ENCODE measurements at regions not wholly inside any gene's neighbourhood (a gene's known extent, or its start where the extent isn't known, plus 50 kb on each side); places are given as distances from the start of the nearest gene placed in this dataset.

- intact Hi-C loops (cut with micrococcal nuclease; ENCODE audit: unreplicated experiment): no loop called here
- Histone ChIP-seq H3K4me1 (ENCODE audit: insufficient read depth, low read length, poor library complexity, severe bottlenecking) (no peaks in the 10 kb centered on the region), H3K9me3 (ENCODE audit: low read length) (no peaks in the 10 kb centered on the region), H3K9me2 (ENCODE audit: insufficient read depth, low read length) (no peaks in the 10 kb centered on the region), H3K36me3 (ENCODE audit: insufficient read depth, low read length) (no peaks in the 10 kb centered on the region), H2AFZ (ENCODE audit: low read length) (no peak overlapping the region), H3K4me3 (ENCODE audit: low read depth, low read length, poor library complexity, severe bottlenecking) (no peak overlapping the region), H3K4me2 (ENCODE audit: low read length) (no peak overlapping the region), H3K79me2 (ENCODE audit: insufficient read depth, low read depth, low read length) (no peaks in the 10 kb centered on the region), H3K27ac (ENCODE audit: low read depth, low read length, poor library complexity, severe bottlenecking) (no peak overlapping the region), H4K20me1 (ENCODE audit: insufficient read depth, low read length) (no peaks in the 10 kb centered on the region)
- no peak for DNase-seq (ENCODE audit: low spot score)
- TF ChIP-seq EZH2phosphoT487 (IDR thresholded peaks at IDR 0.05; ENCODE audit: borderline replicate concordance, low read depth, low read length): no peak
- TF ChIP-seq, protein P1, sequence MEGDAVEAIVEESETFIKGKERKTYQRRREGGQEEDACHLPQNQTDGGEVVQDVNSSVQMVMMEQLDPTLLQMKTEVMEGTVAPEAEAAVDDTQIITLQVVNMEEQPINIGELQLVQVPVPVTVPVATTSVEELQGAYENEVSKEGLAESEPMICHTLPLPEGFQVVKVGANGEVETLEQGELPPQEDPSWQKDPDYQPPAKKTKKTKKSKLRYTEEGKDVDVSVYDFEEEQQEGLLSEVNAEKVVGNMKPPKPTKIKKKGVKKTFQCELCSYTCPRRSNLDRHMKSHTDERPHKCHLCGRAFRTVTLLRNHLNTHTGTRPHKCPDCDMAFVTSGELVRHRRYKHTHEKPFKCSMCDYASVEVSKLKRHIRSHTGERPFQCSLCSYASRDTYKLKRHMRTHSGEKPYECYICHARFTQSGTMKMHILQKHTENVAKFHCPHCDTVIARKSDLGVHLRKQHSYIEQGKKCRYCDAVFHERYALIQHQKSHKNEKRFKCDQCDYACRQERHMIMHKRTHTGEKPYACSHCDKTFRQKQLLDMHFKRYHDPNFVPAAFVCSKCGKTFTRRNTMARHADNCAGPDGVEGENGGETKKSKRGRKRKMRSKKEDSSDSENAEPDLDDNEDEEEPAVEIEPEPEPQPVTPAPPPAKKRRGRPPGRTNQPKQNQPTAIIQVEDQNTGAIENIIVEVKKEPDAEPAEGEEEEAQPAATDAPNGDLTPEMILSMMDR (conservative IDR thresholded peaks at IDR 0.05; ENCODE audit: low read length): no peak
- no TSS peak for BruUV-seq (replicated peaks)
- ChIA-PET CTCF (ENCODE audit: unreplicated experiment) (no interaction called here), POLR2A (no interaction called here)
Measured at GRCh38 chr5:89755024-89755423, 654.5 kb downstream of the CETN3 start.

- intact Hi-C loops (cut with micrococcal nuclease; ENCODE audit: unreplicated experiment): no loop called here
- Histone ChIP-seq H3K4me1 (ENCODE audit: insufficient read depth, low read length, poor library complexity, severe bottlenecking) (no peaks in the 10 kb centered on the region), H3K9me2 (ENCODE audit: insufficient read depth, low read length) (no peaks in the 10 kb centered on the region), H3K4me2 (ENCODE audit: low read length) (no peak overlapping the region), H4K20me1 (ENCODE audit: insufficient read depth, low read length) (no peaks in the 10 kb centered on the region), H3K79me2 (ENCODE audit: insufficient read depth, low read depth, low read length) (no peaks in the 10 kb centered on the region), H2AFZ (ENCODE audit: low read length) (no peak overlapping the region), H3K27ac (ENCODE audit: low read depth, low read length, poor library complexity, severe bottlenecking) (no peak overlapping the region), H3K4me3 (ENCODE audit: low read depth, low read length, poor library complexity, severe bottlenecking) (no peak overlapping the region), H3K36me3 (ENCODE audit: insufficient read depth, low read length) (no peaks in the 10 kb centered on the region), H3K9me3 (ENCODE audit: low read length) (no peaks in the 10 kb centered on the region)
- BruUV-seq (replicated peaks): no TSS peak
- no peak for DNase-seq (ENCODE audit: low spot score)
- ChIA-PET CTCF (ENCODE audit: unreplicated experiment) (no interaction called here), POLR2A (no interaction called here)
- TF ChIP-seq, protein P1 (conservative IDR thresholded peaks at IDR 0.05; ENCODE audit: low read length): no peak
- no peak for TF ChIP-seq EZH2phosphoT487 (IDR thresholded peaks at IDR 0.05; ENCODE audit: borderline replicate concordance, low read depth, low read length)
Measured at GRCh38 chr5:89735082-89735481, 674.5 kb downstream of the CETN3 start.

DNA sequence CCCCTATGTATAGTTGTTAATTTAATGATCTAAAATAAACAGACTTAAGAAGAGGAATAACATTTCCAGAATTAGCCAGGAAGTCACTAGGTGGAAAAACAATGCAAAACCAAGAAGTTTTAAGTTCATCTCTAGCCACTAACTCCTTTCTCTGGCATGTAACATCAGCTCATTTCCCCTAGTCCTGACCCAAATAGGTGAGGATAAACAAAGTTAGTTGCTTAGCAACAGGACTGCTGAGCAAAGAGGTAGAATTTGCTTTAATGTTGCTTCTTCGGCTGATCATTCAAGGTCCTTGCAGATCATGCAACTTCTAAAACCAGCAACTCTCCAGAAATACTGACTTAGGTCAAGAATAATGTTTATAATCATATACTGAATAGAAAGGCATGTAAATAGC is 675.8 kb downstream of the CETN3 start:
- no peaks in the 10 kb centered on the region for H3K9me3 ChIP-seq (ENCODE audit: low read length)
- no peaks in the 10 kb centered on the region for H3K9me2 ChIP-seq (ENCODE audit: insufficient read depth, low read length)
- DNase-seq (ENCODE audit: low spot score): no peak
- BruUV-seq (replicated peaks): no TSS peak
- ChIA-PET CTCF (ENCODE audit: unreplicated experiment) (no interaction called here), POLR2A (no interaction called here)
- no peaks in the 10 kb centered on the region for H4K20me1 ChIP-seq (ENCODE audit: insufficient read depth, low read length)
- no peak overlapping the region for H2AFZ ChIP-seq (ENCODE audit: low read length)
- no peaks in the 10 kb centered on the region for H3K4me1 ChIP-seq (ENCODE audit: insufficient read depth, low read length, poor library complexity, severe bottlenecking)
- no peak for TF ChIP-seq EZH2phosphoT487 (IDR thresholded peaks at IDR 0.05; ENCODE audit: borderline replicate concordance, low read depth, low read length)
- TF ChIP-seq, protein P1 (conservative IDR thresholded peaks at IDR 0.05; ENCODE audit: low read length): no peak
- H3K4me3 ChIP-seq (ENCODE audit: low read depth, low read length, poor library complexity, severe bottlenecking): no peak overlapping the region
- H3K79me2 ChIP-seq (ENCODE audit: insufficient read depth, low read depth, low read length): no peaks in the 10 kb centered on the region
- no peaks in the 10 kb centered on the region for H3K36me3 ChIP-seq (ENCODE audit: insufficient read depth, low read length)
- no peak overlapping the region for H3K27ac ChIP-seq (ENCODE audit: low read depth, low read length, poor library complexity, severe bottlenecking)
- no peak overlapping the region for H3K4me2 ChIP-seq (ENCODE audit: low read length)
- intact Hi-C loops (cut with micrococcal nuclease; ENCODE audit: unreplicated experiment): no loop called here

Measured in OCI-LY7 (cell line).